Panc1 (cell line): ENCODE measurements at regions not wholly inside any gene's neighbourhood (a gene's known extent, or its start where the extent isn't known, plus 50 kb on each side); places are given as distances from the start of the nearest gene placed in this dataset.
"Not testable (repeated sequence)": the region's sequence is repeated elsewhere in the genome, so short reads cannot be mapped to it uniquely, and the experiment has no call there.

Experiments
- CTCF ChIP-seq: fragments of 450-650 bp; IDR thresholded peaks from 2 replicates; pipeline ENCODE4 v1.5.1; 2017; ENCODE audit warnings: mild to moderate bottlenecking
- POLR2AphosphoS5 ChIP-seq: IDR thresholded peaks from 2 replicates; pipeline ENCODE4 v1.6.1; 2012; ENCODE audit warnings: mild to moderate bottlenecking, low read depth, low read length, moderate library complexity
- REST ChIP-seq, 2 experiments: IDR thresholded peaks; 2 replicates each; pipeline ENCODE4 v1.6.1; 2011 to 2012; ENCODE audit warnings: low read depth in 2 of 2, control low read depth in 1 of 2, low read length in 1 of 2, mild to moderate bottlenecking in 1 of 2, moderate library complexity in 1 of 2; ENCODE audit not compliant: insufficient read depth in 1 of 2
- TCF7L2 ChIP-seq: IDR thresholded peaks from 2 replicates; pipeline ENCODE4 v1.6.1; 2011; ENCODE audit warnings: mild to moderate bottlenecking, low read depth, low read length, inconsistent platforms

- not testable (repeated sequence) for TF ChIP-seq CTCF; TCF7L2; POLR2AphosphoS5; REST (IDR thresholded peaks at IDR 0.05; ENCODE audit: insufficient read depth in 1 of 2, low read depth in 2 of 2, low read length in 1 of 2)
These were observed 152.4 kb downstream of the SLC35B3 start for GRCh38 chr6:8282946-8283345.
